Neutrophil (primary cell): ENCODE measurements at regions not wholly inside any gene's neighbourhood (a gene's known extent, or its start where the extent isn't known, plus 50 kb on each side); places are given as distances from the start of the nearest gene placed in this dataset.
A peak's percentile ranks its signal among the peaks of the same experiment; 100 is the strongest.

Experiments used
- H3K27ac ChIP-seq: fragments of 200-600 bp; sonication (generic); 2 replicates; pipeline ENCODE4 v1.5.1; 2016; ENCODE audit warnings: mild to moderate bottlenecking, moderate library complexity
- H3K27me3 ChIP-seq: fragments of 200-600 bp; sonication (generic); 2 replicates; pipeline ENCODE4 v1.6.0; 2016; ENCODE audit warnings: mild to moderate bottlenecking
- H3K36me3 ChIP-seq: fragments of 200-600 bp; sonication (generic); 2 replicates; pipeline ENCODE4 v1.5.1; 2017
- H3K4me1 ChIP-seq, 2 experiments: fragments of 200-600 bp in 1 of 2; sonication (generic) in 1 of 2; 1 replicate in 1 of 2; 2 replicates in 1 of 2; pipeline versions ENCODE4 v1.5.1 to v1.6.1; 2013 to 2016; ENCODE audit warnings: low read depth in 1 of 2, low read length in 1 of 2, mild to moderate bottlenecking in 1 of 2, moderate library complexity in 1 of 2; ENCODE audit not compliant: control insufficient read depth in 1 of 2, insufficient read depth in 1 of 2
- H3K4me3 ChIP-seq, 2 experiments: fragments of 200-600 bp in 1 of 2; sonication (generic) in 1 of 2; 1 replicate in 1 of 2; 2 replicates in 1 of 2; pipeline ENCODE4 v1.5.1; 2013 to 2016; ENCODE audit warnings: low read depth in 1 of 2, low read length in 1 of 2, mild to moderate bottlenecking in 1 of 2, moderate library complexity in 1 of 2
- H3K9me3 ChIP-seq: fragments of 200-600 bp; sonication (generic); 2 replicates; pipeline ENCODE4 v1.5.1; 2016
- CTCF ChIP-seq: fragments of 200-600 bp; sonication (generic); IDR thresholded peaks from 2 replicates; pipeline ENCODE4 v1.5.1; 2016; ENCODE audit warnings: antibody characterized with exemption

- Histone ChIP-seq H3K36me3 (no peaks in the 10 kb centered on the region), H3K9me3 (no peaks in the 10 kb centered on the region), H3K4me3 (peak overlapping the region; percentile 65 to 69), H3K27me3 (peaks cover 67% of the 10 kb centered on the region), H3K4me1 (peaks cover 23 to 26% of the 10 kb centered on the region in 2 experiments), H3K27ac (peak overlapping the region; percentile 82)
- no peak for TF ChIP-seq CTCF
Measured at GRCh38 chrX:139203651-139204570, 326.6 kb upstream of the F9 start.

- H3K9me3 ChIP-seq: no peaks in the 10 kb centered on the region
- no peak overlapping the region for H3K27ac ChIP-seq
- TF ChIP-seq CTCF: no peak
- H3K4me1 ChIP-seq: peaks cover 23 to 26% of the 10 kb centered on the region in 2 experiments
- H3K27me3 ChIP-seq: peaks cover 58% of the 10 kb centered on the region
- H3K36me3 ChIP-seq: no peaks in the 10 kb centered on the region
- H3K4me3 ChIP-seq: peak overlapping the region; percentile 65 to 69
Measured at GRCh38 chrX:139202742-139203420, 327.7 kb upstream of the F9 start.

- Histone ChIP-seq H3K4me3 (no peak overlapping the region), H3K36me3 (no peaks in the 10 kb centered on the region), H3K9me3 (no peaks in the 10 kb centered on the region), H3K27me3 (peaks cover 49% of the 10 kb centered on the region), H3K27ac (no peak overlapping the region), H3K4me1 (peaks cover 23 to 26% of the 10 kb centered on the region in 2 experiments)
- no peak for TF ChIP-seq CTCF
Measured at GRCh38 chrX:139201924-139202323, 328.6 kb upstream of the F9 start.

GRCh38 chrX:139200793-139201192, 329.7 kb upstream of the F9 start:
- H3K36me3 ChIP-seq: no peaks in the 10 kb centered on the region
- no peak overlapping the region for H3K27ac ChIP-seq
- H3K9me3 ChIP-seq: no peaks in the 10 kb centered on the region
- H3K4me3 ChIP-seq: no peak overlapping the region
- peaks cover 18 to 26% of the 10 kb centered on the region in 2 experiments for H3K4me1 ChIP-seq
- TF ChIP-seq CTCF: no peak
- H3K27me3 ChIP-seq: peaks cover 38% of the 10 kb centered on the region

- H3K4me1 ChIP-seq: peaks cover 21 to 26% of the 10 kb centered on the region in 2 experiments
- TF ChIP-seq CTCF: no peak
- H3K4me3 ChIP-seq: no peak overlapping the region
- no peaks in the 10 kb centered on the region for H3K36me3 ChIP-seq
- H3K9me3 ChIP-seq: no peaks in the 10 kb centered on the region
- H3K27me3 ChIP-seq: peaks cover 36% of the 10 kb centered on the region
- H3K27ac ChIP-seq: no peak overlapping the region
Measured at GRCh38 chrX:139200346-139200745, 330.2 kb upstream of the F9 start.
